NCI-H446 (cell line): ENCODE measurements at regions not wholly inside any gene's neighbourhood (a gene's known extent, or its start where the extent isn't known, plus 50 kb on each side); places are given as distances from the start of the nearest gene placed in this dataset.
A peak's percentile ranks its signal among the peaks of the same experiment; 100 is the strongest.
"Not testable (repeated sequence)": the region's sequence is repeated elsewhere in the genome, so short reads cannot be mapped to it uniquely, and the experiment has no call there.

ENCODE experiments used
- DNase-seq, 2 experiments: peaks; one replicate each; lab custom pipeline; 2025; lab: John Stamatoyannopoulos, UW

GRCh38 chr12:83817730-83818129 lies 1094.9 kb downstream of the SLC6A15 start:
- DNase-seq, result no peak

DNA sequence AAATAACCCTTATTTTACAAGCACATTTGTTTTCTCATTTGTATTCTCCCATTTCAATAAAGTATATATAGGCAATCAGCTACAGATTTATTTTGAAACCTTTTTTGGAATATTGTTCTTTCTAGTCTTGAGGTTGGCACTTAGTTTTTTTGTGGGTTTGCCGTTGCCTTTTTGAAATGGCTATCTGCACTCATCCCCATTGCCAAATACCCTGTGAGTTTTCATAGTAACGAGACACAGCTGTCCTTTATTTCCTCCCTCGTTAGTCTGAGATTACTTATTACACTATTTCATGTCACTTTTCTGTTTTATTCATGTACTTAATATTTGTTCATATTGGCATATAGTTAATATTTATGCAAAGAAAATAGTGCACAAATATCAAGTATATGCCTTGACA lies 1104.0 kb downstream of the SLC6A15 start:
- DNase-seq, result no peak

GRCh38 chr12:83807871-83808270 lies 1104.7 kb downstream of the SLC6A15 start:
- no peak for DNase-seq

GRCh38 chr12:83805873-83806272 lies 1106.7 kb downstream of the SLC6A15 start:
- DNase-seq, result no peak

GRCh38 chr12:83805156-83805772 lies 1107.3 kb downstream of the SLC6A15 start:
- DNase-seq, result no peak

DNA sequence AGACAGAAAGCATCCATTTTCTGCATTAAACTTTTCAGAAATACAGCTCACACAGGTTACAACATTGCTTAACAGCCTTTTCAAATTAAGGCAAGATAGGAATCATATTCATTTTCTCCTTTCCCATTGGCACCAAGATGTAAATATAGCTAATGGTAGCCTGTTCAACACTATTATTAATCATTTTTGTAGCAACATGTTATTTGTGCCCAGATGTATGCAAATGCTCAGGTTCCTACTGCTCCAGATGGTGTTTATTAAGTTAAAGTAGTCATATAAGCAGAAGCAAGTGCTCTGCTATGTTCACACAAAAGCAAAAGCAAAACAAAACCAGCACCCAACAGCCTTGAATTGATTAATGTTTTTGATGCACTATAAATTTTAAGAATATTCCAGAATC lies 1110.6 kb downstream of the SLC6A15 start:
- peak; percentile 9 to 20 for DNase-seq

GRCh38 chr12:83800022-83800421 lies 1112.6 kb downstream of the SLC6A15 start:
- no peak for DNase-seq

- DNase-seq, result no peak
These were observed 1109.8 kb downstream of the TMTC2 start for GRCh38 chr12:83796531-83796930.

DNA sequence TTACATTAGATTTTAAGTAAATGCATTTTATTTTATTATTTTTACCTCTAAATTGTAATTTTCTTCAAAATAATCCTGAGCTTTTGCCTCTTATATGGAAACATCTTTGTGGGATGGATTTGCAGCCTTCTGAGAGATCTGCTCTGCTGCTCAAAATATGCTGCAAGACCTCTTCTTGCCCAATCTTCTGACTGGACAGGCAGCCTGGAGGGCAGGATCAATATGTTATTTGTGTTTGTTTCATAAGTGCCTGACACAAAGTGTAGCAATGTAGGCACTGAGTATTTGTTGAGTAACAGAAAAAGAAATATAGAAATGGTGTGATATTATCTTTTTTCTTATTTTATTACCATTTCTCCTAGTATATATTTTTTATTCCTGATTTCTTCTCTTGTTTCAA lies 1106.9 kb downstream of the TMTC2 start:
- no peak for DNase-seq

- DNase-seq, result no peak
These were observed 1097.7 kb downstream of the TMTC2 start for GRCh38 chr12:83784298-83784890.

- DNase-seq, result no peak
These were observed 1092.8 kb downstream of the TMTC2 start for GRCh38 chr12:83779526-83779925.

DNA sequence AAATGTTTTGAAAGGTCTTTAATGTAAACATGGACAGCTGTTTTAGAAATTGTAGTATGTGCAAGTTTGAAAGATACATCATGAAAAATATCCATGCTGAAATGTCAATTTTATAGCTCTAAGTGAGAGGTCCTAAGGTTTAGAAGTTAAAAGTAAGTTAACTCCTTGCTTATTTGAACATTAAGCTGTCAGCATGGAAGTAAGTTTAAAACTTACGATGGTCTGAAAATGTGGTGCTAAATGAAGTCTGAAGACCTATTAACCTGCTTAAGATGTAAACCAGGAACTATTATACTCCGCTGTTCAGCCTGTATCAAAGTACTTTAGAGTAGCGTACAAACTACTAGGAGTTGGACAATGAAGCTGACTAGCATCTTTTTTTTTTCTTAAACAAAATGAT lies 1082.4 kb downstream of the TMTC2 start:
- DNase-seq, result no peak

GRCh38 chr12:83767723-83768122 lies 1081.0 kb downstream of the TMTC2 start:
- DNase-seq, result no peak

DNA sequence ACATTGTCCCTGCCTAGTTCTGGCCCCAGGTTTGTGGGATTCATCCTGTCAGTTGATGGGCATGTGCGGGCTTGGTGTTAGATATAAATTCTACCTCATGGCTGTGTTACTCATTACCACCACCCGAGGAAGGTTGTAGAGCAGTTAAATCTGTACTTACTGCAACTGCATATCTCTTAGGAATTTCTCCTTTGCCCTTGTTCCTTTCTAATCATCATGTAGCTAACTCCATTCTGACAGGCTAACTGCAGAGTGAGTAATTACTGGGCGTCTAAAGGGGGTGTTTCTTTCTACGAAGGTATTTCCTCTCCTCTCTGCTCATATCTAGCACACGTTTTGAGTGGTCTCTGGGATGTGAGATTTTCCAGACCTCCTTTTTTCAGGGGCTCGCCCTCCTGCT lies 1076.7 kb downstream of the TMTC2 start:
- DNase-seq, result no peak

DNA sequence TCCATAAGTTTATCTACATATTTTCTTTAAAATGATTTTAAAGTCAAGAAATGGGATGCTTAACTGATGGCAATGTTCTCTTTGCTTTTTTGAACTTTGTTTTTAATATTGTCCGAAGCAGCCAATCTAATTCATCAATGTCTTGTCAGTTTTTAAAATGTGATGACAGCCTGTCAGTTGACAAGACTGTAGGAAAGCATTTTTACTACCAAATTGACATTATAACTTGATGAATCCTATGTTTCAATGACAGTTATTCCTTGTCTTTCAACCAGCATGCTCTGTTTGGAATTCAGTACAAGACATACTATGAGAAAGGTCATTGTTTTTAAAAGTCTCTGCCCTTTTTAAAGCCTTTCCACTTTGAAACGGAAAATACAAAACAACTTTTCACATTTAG lies 1073.2 kb downstream of the TMTC2 start:
- DNase-seq, result no peak

- DNase-seq, result no peak
These were observed 1072.4 kb downstream of the TMTC2 start for GRCh38 chr12:83758888-83759631.

DNA sequence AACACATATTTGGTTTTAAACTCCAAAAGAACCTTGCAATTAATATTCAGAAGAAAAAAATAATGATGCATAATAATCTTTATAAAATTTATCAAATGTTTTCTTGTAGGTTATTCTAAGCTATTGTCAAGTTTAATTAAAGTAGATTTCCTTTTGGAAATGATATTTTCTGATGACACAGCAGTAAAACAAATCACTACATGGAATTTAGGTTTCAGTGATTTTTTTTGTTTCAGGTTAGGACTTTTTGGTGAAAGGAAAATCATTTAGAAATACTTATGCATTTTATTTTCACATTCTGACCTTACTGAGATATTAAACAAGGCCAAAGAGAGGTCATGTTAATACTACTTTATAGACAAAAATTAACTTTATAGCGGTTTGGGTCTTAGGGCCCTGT lies 1067.2 kb downstream of the TMTC2 start:
- no peak for DNase-seq

DNA sequence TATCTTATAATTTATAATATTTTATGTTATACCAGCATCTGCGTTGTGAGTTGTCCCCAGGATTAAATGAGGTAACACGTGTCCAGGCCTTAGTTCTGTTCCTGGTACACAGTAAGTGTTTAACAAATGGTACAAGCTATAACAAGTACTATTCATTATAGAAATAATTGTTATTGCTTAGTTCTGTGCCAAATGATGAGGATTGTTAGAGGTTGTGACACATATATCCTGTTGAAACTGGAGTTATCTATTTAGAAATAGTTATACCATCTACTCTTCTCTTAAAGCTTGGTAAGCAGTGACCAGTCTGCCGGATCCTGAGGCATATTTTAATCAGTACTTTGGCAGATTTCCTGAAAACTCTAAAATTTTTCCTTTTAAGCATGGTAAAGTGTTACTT lies 1066.5 kb downstream of the TMTC2 start:
- DNase-seq, result no peak

- DNase-seq, result peak in 1 of 2 experiments; percentile 9
These were observed 1052.9 kb downstream of the TMTC2 start for GRCh38 chr12:83739607-83740006.

- no peak for DNase-seq
These were observed 1024.1 kb downstream of the TMTC2 start for GRCh38 chr12:83710851-83711250.

DNA sequence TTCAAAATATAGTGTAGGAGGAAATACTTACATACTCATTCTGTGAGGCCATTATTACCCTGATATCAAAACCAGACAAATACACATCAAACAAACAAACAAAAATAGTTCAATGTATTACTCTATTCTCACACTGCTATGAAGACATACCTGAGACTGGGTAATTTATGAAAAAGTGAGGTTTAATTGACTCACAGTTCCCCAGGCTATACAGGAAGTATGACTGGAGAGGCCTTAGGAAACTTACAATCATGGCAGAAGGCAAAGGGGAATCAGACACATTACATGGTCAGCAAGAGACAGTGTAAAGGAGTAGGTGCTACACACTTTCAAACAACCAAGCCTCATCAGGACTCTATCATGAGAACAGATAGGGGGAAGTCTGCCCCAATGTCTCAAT lies 1023.2 kb downstream of the TMTC2 start:
- no peak for DNase-seq

DNA sequence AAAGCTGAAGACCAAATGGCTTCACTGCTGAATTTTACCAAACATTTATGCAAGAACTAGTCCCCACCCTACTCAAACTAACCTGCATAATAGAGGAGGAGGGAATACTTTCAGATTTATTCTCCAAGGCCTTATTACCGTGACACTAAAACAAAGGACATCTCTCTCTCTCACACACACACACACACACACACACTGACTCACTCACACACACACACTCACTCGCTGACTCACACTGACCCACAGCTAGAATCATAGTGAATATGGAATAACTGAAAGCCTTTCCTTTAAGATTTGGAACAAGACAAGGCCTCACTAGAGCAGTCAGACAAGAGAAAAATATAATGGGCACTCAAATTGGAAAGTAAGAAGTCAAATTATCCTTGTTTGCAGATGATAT lies 1014.1 kb downstream of the TMTC2 start:
- no peak for DNase-seq

GRCh38 chr12:83696311-83696710 lies 1009.6 kb downstream of the TMTC2 start:
- not testable (repeated sequence) for DNase-seq
